HepG2 (cell line): ENCODE measurements at regions not wholly inside any gene's neighbourhood (a gene's known extent, or its start where the extent isn't known, plus 50 kb on each side); places are given as distances from the start of the nearest gene placed in this dataset.

Experiments used
- ATAC-seq: fragments of 200-7000 bp; cut with Tn5 transposase; 3 replicates; pipeline ENCODE4 v1.9.1; 2020; ENCODE audit warnings: mild to moderate bottlenecking, moderate library complexity
- BruUV-seq: library from RNA; stranded (reverse); fragments of 400-500 nt; replicated peaks from 2 replicates; lab custom pipeline; 2021; lab: Mats Ljungman, UMichigan
- CTCF ChIA-PET: fragments of 300-600 bp; formaldehyde crosslinking; extraction: SDS; loops from one replicate; lab custom pipeline; 2021; ENCODE audit warnings: low total read pairs, inconsistent platforms, low intra/inter-chr PET ratio; lab: Yijun Ruan, JAX
- POLR2A ChIA-PET: fragments of 350-600 bp; sonication (Branson Sonifier 250); formaldehyde crosslinking; loops from one replicate; lab custom pipeline; 2020; ENCODE audit warnings: antibody characterized with exemption, inconsistent platforms; lab: Yijun Ruan, JAX
- DNase-seq: peaks from one replicate; pipeline ENCODE4 v3.0.0-alpha.2; 2015; ENCODE audit warnings: low spot score
- FAIRE-seq: peaks from 3 replicates; lab custom pipeline; 2011; peaks lifted over from hg19 to GRCh38; lab: Jason Lieb, UNC
- H2AFZ ChIP-seq: one replicate; pipeline ENCODE4 v1.6.1; 2011; ENCODE audit warnings: low read length, inconsistent platforms
- H3K27ac ChIP-seq: fragments of 300-600 bp; 3 replicates; pipeline ENCODE4 v1.8.0; 2011; ENCODE audit warnings: mixed run types, mild to moderate bottlenecking, mixed read lengths, low read length, inconsistent platforms; ENCODE audit not compliant: insufficient read depth; ENCODE audit errors: extremely low read length
- H3K27me3 ChIP-seq, 2 experiments: fragments of 200-600 bp in 1 of 2; 2 replicates in 1 of 2; 3 replicates in 1 of 2; pipeline versions ENCODE4 v1.6.0 to v1.8.0; 2011; ENCODE audit warnings: low read length in 2 of 2, mild to moderate bottlenecking in 2 of 2, moderate library complexity in 2 of 2, inconsistent platforms in 1 of 2; ENCODE audit not compliant: insufficient read depth in 2 of 2, control insufficient read depth in 1 of 2
- H3K36me3 ChIP-seq, 2 experiments: fragments of 200-600 bp in 1 of 2; replicated peaks in 1 of 2; 2 replicates in 1 of 2; 3 replicates in 1 of 2; pipeline versions ENCODE4 v1.5.1 to v1.8.0; 2011; ENCODE audit warnings: low read length in 2 of 2, inconsistent platforms in 1 of 2; ENCODE audit not compliant: insufficient read depth in 2 of 2, control insufficient read depth in 1 of 2
- H3K4me1 ChIP-seq: 2 replicates; pipeline ENCODE4 v1.5.1; 2012; ENCODE audit warnings: low read length, inconsistent platforms; ENCODE audit not compliant: insufficient read depth
- H3K4me2 ChIP-seq: 2 replicates; pipeline ENCODE4 v1.6.0; 2011; ENCODE audit warnings: low read depth, low read length, inconsistent platforms
- H3K4me3 ChIP-seq, 3 experiments: fragments of 200-600 bp in 1 of 3; sonication (generic), shearing (Covaris generic) in 1 of 3; replicated peaks in 1 of 3; 2 replicates each; pipeline ENCODE4 v1.5.1; 2011 to 2016; ENCODE audit warnings: low read length in 3 of 3, inconsistent platforms in 2 of 3, low read depth in 2 of 3, mild to moderate bottlenecking in 2 of 3, control low read depth in 1 of 3, mixed read lengths in 1 of 3; ENCODE audit not compliant: insufficient read depth in 1 of 3
- H3K79me2 ChIP-seq: one replicate; pipeline ENCODE4 v1.6.1; 2011; ENCODE audit warnings: low read length, inconsistent platforms; ENCODE audit not compliant: insufficient read depth
- H3K9ac ChIP-seq: 2 replicates; pipeline ENCODE4 v1.6.0; 2011; ENCODE audit warnings: mild to moderate bottlenecking, low read depth, low read length, inconsistent platforms; ENCODE audit not compliant: insufficient read depth
- H3K9me3 ChIP-seq: 2 replicates; pipeline ENCODE4 v1.5.1; 2012; ENCODE audit warnings: mild to moderate bottlenecking, low read length
- H4K20me1 ChIP-seq: 2 replicates; pipeline ENCODE4 v1.6.0; 2011; ENCODE audit warnings: inconsistent platforms, mild to moderate bottlenecking, low read length, moderate library complexity; ENCODE audit not compliant: insufficient read depth
- CEBPB ChIP-seq: IDR thresholded peaks from 2 replicates; pipeline ENCODE4 v1.6.1; 2011; ENCODE audit warnings: low read depth, low read length, improper control_type of control experiment, borderline replicate concordance
- DMAP1 ChIP-seq: IDR thresholded peaks from 2 replicates; pipeline ENCODE4 v1.6.1; 2016
- ELF3 ChIP-seq: IDR thresholded peaks from 2 replicates; pipeline ENCODE4 v1.6.1; 2016; ENCODE audit warnings: missing genetic modification reagents, missing compliant biosample characterization
- NR3C1 ChIP-seq: sonication (generic); formaldehyde crosslinking; IDR thresholded peaks from 2 replicates; pipeline ENCODE4 v1.4.0; 2020; ENCODE audit warnings: missing genetic modification reagents
- SIN3A ChIP-seq: IDR thresholded peaks from 2 replicates; pipeline ENCODE4 v1.6.1; 2011; ENCODE audit warnings: low read depth, mild to moderate bottlenecking, control low read depth, low read length, borderline replicate concordance
- SNAI1 ChIP-seq: sonication (generic); formaldehyde crosslinking; IDR thresholded peaks from 2 replicates; pipeline ENCODE4 v1.5.0; 2020; ENCODE audit warnings: mild to moderate bottlenecking, missing genetic modification reagents, borderline replicate concordance
- TAF15 ChIP-seq: fragments of 200-400 bp; formaldehyde crosslinking; IDR thresholded peaks from one replicate; pipeline ENCODE4 v1.6.1; 2018; ENCODE audit warnings: mild to moderate bottlenecking, low read depth, low read length; ENCODE audit not compliant: poor library complexity, severe bottlenecking
- ZNF160 ChIP-seq: sonication (generic); formaldehyde crosslinking; IDR thresholded peaks from 2 replicates; pipeline ENCODE4 v1.8.0; 2022; ENCODE audit warnings: mild to moderate bottlenecking, inconsistent platforms, missing genetic modification reagents
- ZSCAN25 ChIP-seq: sonication (generic); formaldehyde crosslinking; IDR thresholded peaks from 2 replicates; pipeline ENCODE4 v1.8.0; 2022; ENCODE audit warnings: mild to moderate bottlenecking, missing genetic modification reagents
- WGBS: methylation state at CpG from one replicate; pipeline ENCODE4 v1.1.6; 2017; ENCODE audit warnings: low lambda C conversion rate; 5-methylcytosine and 5-hydroxymethylcytosine counted together
- in situ Hi-C: cut with HindIII; loops from 2 replicates; pipeline ENCODE4 v1.10.0; 2017; ENCODE audit warnings: low pct_unique_long_range_greater_than_20kb; ENCODE audit not compliant: extremely low pct_ligation_motif_present
- intact Hi-C: fragments of 100-400 bp; cut with micrococcal nuclease; formaldehyde crosslinking; loops from one replicate; pipeline ENCODE4 v1.10.0; 2022; ENCODE audit not compliant: unreplicated experiment
- TF ChIP-seq, protein P1 (sequence below): sonication (generic); formaldehyde crosslinking; IDR thresholded peaks from 2 replicates; pipeline ENCODE4 v1.4.0; 2020; ENCODE audit warnings: missing genetic modification reagents
- TF ChIP-seq, protein P2 (sequence below): sonication (generic); formaldehyde crosslinking; IDR thresholded peaks from 2 replicates; pipeline ENCODE4 v1.4.0; 2020; ENCODE audit warnings: missing genetic modification reagents

DNA sequence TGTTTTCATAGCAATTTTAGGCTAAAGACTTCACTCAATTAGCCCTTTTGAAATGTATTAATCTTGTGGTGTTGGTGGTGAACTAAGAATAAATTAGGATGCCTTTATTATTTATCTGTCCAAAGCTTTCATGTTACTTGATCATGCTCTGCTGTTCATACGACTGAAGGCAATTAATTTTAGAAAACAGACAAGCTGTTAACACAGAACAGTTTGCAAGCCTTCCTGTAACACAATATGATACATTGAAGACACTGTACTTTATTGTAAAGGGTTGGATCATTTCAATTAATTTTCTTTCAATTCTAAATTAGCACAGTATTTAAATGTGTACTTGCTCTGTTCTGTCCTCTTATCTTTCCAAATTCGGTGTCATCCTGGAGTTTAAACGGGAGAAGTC is 794.3 kb upstream of the MIR17HG start:
- Histone ChIP-seq H3K9me3 (peaks cover 58% of the 10 kb centered on the region), H4K20me1 (no peaks in the 10 kb centered on the region), H3K9ac (no peak overlapping the region), H3K79me2 (no peaks in the 10 kb centered on the region), H3K27ac (no peak overlapping the region), H3K4me2 (no peak overlapping the region), H3K4me1 (no peaks in the 10 kb centered on the region), H3K27me3 (no peaks in the 10 kb centered on the region), H2AFZ (no peak overlapping the region), H3K4me3 (no peak overlapping the region), H3K36me3 (no peaks in the 10 kb centered on the region)
- BruUV-seq, result no TSS peak
- ATAC-seq (no peak), DNase-seq (no peak), FAIRE-seq (no peak)
- CTCF ChIA-PET, result no interaction called here
- in situ Hi-C loops (no loop called here), intact Hi-C loops (no loop called here)
- TF ChIP-seq TAF15 (no peak), ELF3 (CRISPR knock-in tag) (no peak), SIN3A (no peak)
- TF ChIP-seq, protein P1, sequence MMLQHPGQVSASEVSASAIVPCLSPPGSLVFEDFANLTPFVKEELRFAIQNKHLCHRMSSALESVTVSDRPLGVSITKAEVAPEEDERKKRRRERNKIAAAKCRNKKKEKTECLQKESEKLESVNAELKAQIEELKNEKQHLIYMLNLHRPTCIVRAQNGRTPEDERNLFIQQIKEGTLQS (CRISPR knock-in tag), result no peak
- TF ChIP-seq, protein P2, sequence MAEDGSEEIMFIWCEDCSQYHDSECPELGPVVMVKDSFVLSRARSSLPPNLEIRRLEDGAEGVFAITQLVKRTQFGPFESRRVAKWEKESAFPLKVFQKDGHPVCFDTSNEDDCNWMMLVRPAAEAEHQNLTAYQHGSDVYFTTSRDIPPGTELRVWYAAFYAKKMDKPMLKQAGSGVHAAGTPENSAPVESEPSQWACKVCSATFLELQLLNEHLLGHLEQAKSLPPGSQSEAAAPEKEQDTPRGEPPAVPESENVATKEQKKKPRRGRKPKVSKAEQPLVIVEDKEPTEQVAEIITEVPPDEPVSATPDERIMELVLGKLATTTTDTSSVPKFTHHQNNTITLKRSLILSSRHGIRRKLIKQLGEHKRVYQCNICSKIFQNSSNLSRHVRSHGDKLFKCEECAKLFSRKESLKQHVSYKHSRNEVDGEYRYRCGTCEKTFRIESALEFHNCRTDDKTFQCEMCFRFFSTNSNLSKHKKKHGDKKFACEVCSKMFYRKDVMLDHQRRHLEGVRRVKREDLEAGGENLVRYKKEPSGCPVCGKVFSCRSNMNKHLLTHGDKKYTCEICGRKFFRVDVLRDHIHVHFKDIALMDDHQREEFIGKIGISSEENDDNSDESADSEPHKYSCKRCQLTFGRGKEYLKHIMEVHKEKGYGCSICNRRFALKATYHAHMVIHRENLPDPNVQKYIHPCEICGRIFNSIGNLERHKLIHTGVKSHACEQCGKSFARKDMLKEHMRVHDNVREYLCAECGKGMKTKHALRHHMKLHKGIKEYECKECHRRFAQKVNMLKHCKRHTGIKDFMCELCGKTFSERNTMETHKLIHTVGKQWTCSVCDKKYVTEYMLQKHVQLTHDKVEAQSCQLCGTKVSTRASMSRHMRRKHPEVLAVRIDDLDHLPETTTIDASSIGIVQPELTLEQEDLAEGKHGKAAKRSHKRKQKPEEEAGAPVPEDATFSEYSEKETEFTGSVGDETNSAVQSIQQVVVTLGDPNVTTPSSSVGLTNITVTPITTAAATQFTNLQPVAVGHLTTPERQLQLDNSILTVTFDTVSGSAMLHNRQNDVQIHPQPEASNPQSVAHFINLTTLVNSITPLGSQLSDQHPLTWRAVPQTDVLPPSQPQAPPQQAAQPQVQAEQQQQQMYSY, result no peak
- POLR2A ChIA-PET, result no interaction called here
- 1% methylated on average over 3 of the region's 3 CpGs for WGBS

DNA sequence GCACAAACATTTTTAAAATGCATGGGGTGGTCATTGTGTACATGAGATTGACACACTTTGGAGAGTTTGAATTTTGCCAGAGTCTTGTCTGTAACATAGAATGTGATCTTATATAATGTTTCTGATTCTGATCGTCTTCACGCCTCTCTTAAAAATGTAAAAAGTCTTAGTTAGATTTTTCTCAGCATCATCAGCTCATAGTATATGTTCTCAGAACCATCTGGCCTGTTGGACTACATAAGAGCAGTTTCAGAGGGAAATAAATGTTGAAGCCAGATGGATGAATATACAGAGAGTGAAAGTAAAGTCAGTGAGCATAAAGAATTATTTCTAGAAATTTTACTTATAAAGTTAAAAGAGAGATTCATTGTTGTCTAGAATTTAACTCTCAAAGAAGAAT is 789.9 kb upstream of the MIR17HG start:
- no peak for DNase-seq
- intact Hi-C loops, result no loop called here
- TF ChIP-seq ZNF160 (CRISPR knock-in tag) (no peak), ZSCAN25 (no peak), DMAP1 (CRISPR knock-in tag) (no peak), NR3C1 (CRISPR knock-in tag) (no peak), SNAI1 (CRISPR knock-in tag) (no peak), CEBPB (no peak)
- Histone ChIP-seq H3K4me1 (no peaks in the 10 kb centered on the region), H3K9me3 (peaks cover 68% of the 10 kb centered on the region), H2AFZ (no peak overlapping the region), H3K79me2 (no peaks in the 10 kb centered on the region), H3K36me3 (no peaks in the 10 kb centered on the region), H3K4me2 (no peak overlapping the region), H3K9ac (no peak overlapping the region), H4K20me1 (no peaks in the 10 kb centered on the region), H3K4me3 (no peak overlapping the region), H3K27me3 (no peaks in the 10 kb centered on the region), H3K27ac (no peak overlapping the region)
- in situ Hi-C loops, result no loop called here
- no TSS peak for BruUV-seq
- WGBS, result 2% methylated on average over 2 of the region's 2 CpGs
- ATAC-seq, result no peak
- FAIRE-seq, result no peak
- ChIA-PET POLR2A (no interaction called here), CTCF (no interaction called here)
